Occipital lobe (tissue), 1 donor: ENCODE measurements at regions not wholly inside any gene's neighbourhood (a gene's known extent, or its start where the extent isn't known, plus 50 kb on each side); places are given as distances from the start of the nearest gene placed in this dataset.

Experiments used
- DNase-seq: peaks from one replicate; lab custom pipeline; 2025; lab: John Stamatoyannopoulos, UW

GRCh38 chr10:104505521-104506042 lies 135.5 kb upstream of the SORCS3 start:
- no peak for DNase-seq

DNA sequence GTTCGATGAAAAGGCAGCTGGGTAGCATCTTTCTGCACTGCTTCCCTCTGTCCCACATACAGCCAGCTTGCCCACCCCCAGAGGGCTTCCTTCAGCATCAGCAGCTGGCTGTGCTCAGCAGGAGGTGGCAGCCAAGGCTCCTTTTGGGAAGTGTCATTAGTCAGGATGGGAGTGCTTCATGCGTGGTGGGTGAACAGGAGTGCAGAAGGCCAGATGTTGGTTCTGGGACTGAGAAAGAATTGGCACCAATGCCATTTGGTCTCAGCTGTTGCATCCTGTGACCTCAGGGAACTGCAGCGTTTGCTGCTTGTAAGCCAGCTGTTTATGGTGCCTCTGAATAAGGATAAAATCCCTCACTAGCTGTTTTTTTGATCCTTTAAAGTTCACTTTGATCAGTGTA lies 131.1 kb upstream of the SORCS3 start:
- no peak for DNase-seq

DNA sequence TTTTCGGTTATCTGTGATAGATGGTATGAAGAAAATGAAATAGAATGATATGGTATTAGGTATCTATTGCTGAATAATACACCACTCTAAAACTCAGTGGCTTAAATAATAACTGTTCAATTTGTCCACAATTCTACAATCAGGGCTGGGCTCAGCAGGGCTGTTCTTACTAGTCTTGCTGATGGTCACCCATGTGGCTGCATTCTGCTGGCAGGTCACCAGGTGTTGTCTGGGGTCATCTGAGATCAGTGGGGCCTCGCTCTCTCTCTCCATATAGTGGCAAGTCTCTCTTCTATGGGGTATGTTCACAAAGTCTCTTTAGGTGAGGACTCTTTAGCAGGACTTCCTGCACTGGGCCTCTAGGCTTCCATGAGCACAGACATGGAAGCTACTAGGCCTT lies 130.4 kb upstream of the SORCS3 start:
- no peak for DNase-seq

GRCh38 chr10:104512800-104513199 lies 128.3 kb upstream of the SORCS3 start:
- DNase-seq, result no peak

- no peak for DNase-seq
Measured at GRCh38 chr10:104515678-104516199, 125.4 kb upstream of the SORCS3 start.

- no peak for DNase-seq
Measured at GRCh38 chr10:104516986-104517385, 124.1 kb upstream of the SORCS3 start.

GRCh38 chr10:104517946-104518345 lies 123.1 kb upstream of the SORCS3 start:
- no peak for DNase-seq

DNA sequence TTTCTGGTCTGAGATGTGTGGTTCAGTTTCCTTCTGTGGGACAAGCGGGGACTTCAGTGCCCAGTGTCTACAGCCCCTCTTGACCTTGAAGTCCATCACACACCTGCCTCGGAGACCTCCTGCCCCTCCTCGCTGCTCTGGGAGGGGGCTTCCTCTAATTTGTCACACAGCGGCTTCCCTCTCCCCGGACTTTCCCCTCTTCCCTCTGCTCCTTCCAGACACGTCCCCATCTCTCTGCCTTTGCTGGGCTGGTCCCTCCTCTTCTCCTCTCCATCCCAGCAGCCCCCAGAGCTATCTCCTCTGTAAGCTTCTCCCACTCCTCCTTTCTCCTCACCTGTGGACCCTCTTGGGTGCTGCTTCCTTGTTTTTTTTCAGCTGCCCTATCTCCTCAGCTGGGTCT lies 122.2 kb upstream of the SORCS3 start:
- no peak for DNase-seq

DNA sequence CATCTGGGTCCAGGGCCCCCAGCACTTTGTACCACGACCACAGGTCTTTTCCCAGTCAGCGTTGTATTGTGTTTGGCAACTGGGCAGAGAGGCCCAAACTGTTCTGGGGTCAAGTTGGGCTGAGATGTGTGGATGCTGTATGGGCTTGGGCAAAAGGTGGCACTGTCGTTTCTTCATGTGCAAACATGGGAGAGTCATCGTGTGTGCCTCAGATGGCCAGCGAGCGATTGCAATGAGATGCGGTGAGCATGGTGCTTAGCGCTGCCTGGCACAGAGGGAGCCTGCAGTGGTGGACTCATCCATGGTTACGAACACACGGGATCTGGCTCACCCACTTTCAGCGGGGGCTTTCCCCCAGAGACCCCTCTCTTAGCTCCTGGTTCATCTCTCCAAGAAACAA lies 120.4 kb upstream of the SORCS3 start:
- no peak for DNase-seq

DNA sequence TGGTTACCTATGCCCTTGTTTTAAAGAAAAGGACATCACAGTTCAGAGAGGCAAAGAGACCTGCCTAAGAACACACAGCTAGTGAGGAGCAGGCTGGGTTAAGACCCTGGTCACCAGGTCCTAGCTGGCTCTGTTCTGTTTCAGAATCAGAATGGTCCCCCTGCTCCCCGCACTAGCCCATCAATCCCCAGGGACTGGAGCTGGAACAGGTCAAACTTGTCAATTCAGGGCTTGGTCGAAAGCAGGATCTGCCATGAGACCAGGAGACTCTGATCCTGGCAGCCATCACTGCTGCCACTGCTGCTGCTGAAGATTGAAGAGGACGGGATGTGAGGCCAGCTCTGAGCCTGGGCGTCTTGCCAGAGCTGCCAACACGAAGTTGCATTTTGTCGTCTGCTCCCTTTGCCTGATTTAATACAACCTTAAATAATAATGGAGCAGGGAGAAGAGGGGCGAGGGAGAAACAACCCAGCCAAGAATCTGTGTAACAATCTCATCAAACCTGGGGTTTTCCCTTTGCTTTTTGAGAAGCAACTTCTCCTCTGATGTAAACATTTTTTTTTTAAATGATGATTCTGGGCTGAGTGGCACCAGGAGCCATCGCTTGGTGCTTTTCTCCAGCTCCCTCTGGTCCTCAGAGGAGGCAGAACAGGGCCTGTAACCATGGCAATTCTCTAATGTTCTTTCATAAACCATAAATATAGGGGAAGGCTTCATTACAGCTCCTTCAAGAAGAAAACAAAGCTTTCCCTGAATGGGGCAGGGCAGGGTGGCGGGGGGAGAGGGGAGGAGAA lies 119.0 kb upstream of the SORCS3 start:
- DNase-seq, result peak; percentile 19

- no peak for DNase-seq
Measured at GRCh38 chr10:104526188-104526587, 114.9 kb upstream of the SORCS3 start.

- no peak for DNase-seq
Measured at GRCh38 chr10:104527013-104527412, 114.1 kb upstream of the SORCS3 start.

DNA sequence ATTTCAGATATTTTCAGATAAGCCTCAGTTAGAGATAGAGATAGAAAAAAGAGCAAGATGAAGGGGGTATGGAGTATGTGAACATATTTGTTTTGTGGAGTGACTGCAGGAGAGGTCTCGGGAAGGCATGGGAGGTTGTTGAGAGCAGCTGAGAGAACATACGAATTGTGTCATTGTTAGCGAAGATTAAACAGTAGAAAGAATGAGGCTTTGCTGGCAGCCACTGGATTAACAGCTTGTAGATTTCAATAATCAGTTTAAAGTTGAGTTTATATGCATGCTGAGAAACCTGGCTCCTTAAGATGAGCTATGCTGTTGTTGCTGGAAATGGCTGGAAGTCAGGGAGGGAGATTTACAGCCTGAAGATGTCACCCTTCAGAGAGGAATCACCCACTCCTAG lies 100.9 kb upstream of the SORCS3 start:
- no peak for DNase-seq

DNA sequence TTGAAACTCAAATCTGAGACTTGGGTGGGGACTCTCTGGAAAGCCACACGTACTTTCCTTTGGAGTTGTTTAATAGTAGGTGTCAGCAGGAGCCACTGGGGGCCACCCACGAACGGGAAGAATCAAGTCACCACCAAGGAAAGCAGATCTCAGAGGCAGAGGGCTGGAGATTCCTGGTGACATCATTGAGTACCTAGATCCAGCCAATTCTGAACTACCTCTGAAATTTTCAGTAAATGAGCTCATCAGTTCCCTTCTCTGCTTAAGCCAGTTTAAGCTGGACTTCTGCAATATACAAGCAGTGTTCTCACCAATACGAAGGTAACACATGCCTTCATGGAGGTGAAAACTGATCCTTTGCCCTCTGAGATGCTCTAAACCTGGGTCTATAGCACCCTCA lies 99.3 kb upstream of the SORCS3 start:
- no peak for DNase-seq

- DNase-seq, result no peak
Measured at GRCh38 chr10:104546336-104546735, 94.8 kb upstream of the SORCS3 start.

DNA sequence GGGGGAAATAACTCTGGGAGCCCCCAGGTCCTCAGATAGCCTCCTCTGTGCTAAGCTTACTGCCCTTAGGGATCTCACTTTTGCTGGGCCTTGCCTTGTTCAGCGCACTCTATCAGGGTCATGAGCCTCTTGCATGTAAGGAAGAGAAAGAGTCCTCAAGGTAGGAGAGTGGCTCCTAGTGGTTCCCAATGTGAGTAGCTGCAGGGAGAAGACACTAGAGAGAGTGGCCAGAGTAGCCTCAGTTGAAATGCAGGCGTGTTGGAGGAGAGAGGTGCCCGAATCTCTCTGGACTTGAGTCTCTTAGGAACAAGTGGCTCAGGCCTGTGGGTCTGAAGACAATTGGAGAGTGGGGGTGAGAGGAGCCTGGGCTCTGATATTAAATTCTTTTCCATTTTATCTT lies 94.3 kb upstream of the SORCS3 start:
- DNase-seq, result no peak

DNA sequence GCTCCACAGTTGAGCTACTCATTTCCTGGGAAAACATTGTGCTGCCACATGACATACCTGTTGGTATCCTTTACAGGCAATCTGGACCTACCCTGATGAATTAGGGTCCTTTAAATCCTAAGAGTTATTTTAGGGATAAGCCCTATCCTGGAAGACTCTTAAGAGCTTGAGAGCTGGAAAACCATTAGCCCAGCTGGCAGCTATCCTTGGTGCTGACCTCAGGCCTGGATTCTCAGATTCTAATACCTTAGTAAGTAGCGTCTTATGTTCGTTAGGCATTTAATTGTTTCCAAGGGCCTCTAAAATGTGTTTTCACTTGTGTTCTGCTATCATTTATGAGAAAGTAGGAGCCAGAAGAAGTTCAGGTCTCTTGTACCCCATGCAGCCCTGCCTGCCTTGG lies 93.0 kb upstream of the SORCS3 start:
- DNase-seq, result no peak

- no peak for DNase-seq
Measured at GRCh38 chr10:104556831-104557230, 84.3 kb upstream of the SORCS3 start.

- no peak for DNase-seq
Measured at GRCh38 chr10:104557966-104558365, 83.1 kb upstream of the SORCS3 start.

DNA sequence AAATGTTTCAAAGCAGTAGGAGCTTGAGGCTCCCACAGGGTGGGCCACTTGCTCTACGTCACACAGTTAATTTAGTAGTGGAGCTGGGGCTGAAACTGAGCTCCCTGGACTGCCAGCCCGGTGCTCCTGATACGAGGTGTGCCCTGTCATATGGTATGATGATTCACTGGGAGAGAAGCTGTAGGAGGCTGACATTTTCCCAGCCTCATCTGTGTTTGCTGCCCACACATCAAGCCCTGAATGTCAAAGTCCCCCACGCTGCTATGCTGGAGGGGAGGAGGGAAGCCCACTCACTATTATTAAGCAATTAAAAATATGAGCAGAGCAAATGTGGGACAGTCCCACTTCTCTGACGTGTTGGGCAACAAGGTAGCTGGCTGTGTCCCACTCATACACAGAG lies 81.2 kb upstream of the SORCS3 start:
- DNase-seq, result peak; percentile 7

GRCh38 chr10:104563051-104563450 lies 78.0 kb upstream of the SORCS3 start:
- no peak for DNase-seq

- no peak for DNase-seq
Measured at GRCh38 chr10:104563548-104563947, 77.5 kb upstream of the SORCS3 start.

- DNase-seq, result no peak
Measured at GRCh38 chr10:104574427-104574826, 66.7 kb upstream of the SORCS3 start.
